CD4-positive, CD25-positive, alpha-beta regulatory T cell (primary cell): ENCODE measurements at regions not wholly inside any gene's neighbourhood (a gene's known extent, or its start where the extent isn't known, plus 50 kb on each side); places are given as distances from the start of the nearest gene placed in this dataset.
"Not testable (repeated sequence)": the region's sequence is repeated elsewhere in the genome, so short reads cannot be mapped to it uniquely, and the experiment has no call there.

ENCODE experiments used
- ATAC-seq, 2 donors: fragments of 150-1000 bp; cut with Tn5 transposase; one replicate each; pipeline ENCODE4 v1.10.0; 2021; ENCODE audit warnings: low read depth in 2 of 2, moderate number of reproducible peaks in 2 of 2, moderate library complexity in 1 of 2
- DNase-seq, 3 donors: peaks; one replicate each; pipeline versions ENCODE4 v3.0.0 to v3.0.0-alpha.2; 2012 to 2022; ENCODE audit warnings: mixed read lengths in 1 of 3
- H3K27ac ChIP-seq: one replicate; pipeline ENCODE4 v1.7.0; 2013; ENCODE audit warnings: mild to moderate bottlenecking, low read length; ENCODE audit not compliant: insufficient read depth, poor library complexity, severe bottlenecking
- H3K27me3 ChIP-seq: one replicate; pipeline ENCODE4 v1.7.0; 2013; ENCODE audit warnings: low read length; ENCODE audit not compliant: control insufficient read depth, insufficient read depth
- H3K36me3 ChIP-seq: one replicate; pipeline ENCODE4 v1.7.0; 2013; ENCODE audit warnings: mild to moderate bottlenecking, low read length, moderate library complexity; ENCODE audit not compliant: control insufficient read depth, insufficient read depth
- H3K4me1 ChIP-seq: 2 replicates; pipeline ENCODE4 v1.7.0; 2013; ENCODE audit warnings: mild to moderate bottlenecking, low read length; ENCODE audit not compliant: insufficient read depth, control insufficient read depth, poor library complexity, severe bottlenecking
- H3K4me3 ChIP-seq: one replicate; pipeline ENCODE4 v1.7.0; 2013; ENCODE audit warnings: low read depth, mild to moderate bottlenecking, low read length, moderate library complexity
- H3K9me3 ChIP-seq, 2 experiments: 1 replicate in 1 of 2; 2 replicates in 1 of 2; pipeline ENCODE4 v1.7.0; 2013; ENCODE audit warnings: low read length in 2 of 2, mild to moderate bottlenecking in 1 of 2, moderate library complexity in 1 of 2; ENCODE audit not compliant: control insufficient read depth in 2 of 2
- H3K27ac Mint-ChIP-seq, 3 donors: one replicate each; pipeline ENCODE4 v1.8.0; 2020 to 2022; ENCODE audit warnings: mild to moderate bottlenecking in 3 of 3, mixed read lengths in 3 of 3, moderate library complexity in 2 of 3
- H3K27me3 Mint-ChIP-seq: one replicate; pipeline ENCODE4 v1.8.0; 2022; ENCODE audit warnings: mild to moderate bottlenecking, mixed read lengths
- H3K36me3 Mint-ChIP-seq: one replicate; pipeline ENCODE4 v1.8.0; 2020; ENCODE audit warnings: mixed read lengths
- H3K4me1 Mint-ChIP-seq, 4 donors: one replicate each; pipeline ENCODE4 v1.8.0; 2020 to 2022; ENCODE audit warnings: mixed read lengths in 4 of 4, mild to moderate bottlenecking in 1 of 4
- H3K4me3 Mint-ChIP-seq, 4 donors: one replicate each; pipeline ENCODE4 v1.8.0; 2020 to 2022; ENCODE audit warnings: mild to moderate bottlenecking in 4 of 4, mixed read lengths in 4 of 4, moderate library complexity in 3 of 4
- H3K9me3 Mint-ChIP-seq, 7 donors: one replicate each; pipeline ENCODE4 v1.8.0; 2020 to 2022; ENCODE audit warnings: mixed read lengths in 7 of 7, mild to moderate bottlenecking in 3 of 7, moderate library complexity in 2 of 7

- H3K4me3 ChIP-seq, result no peak overlapping the region
- H3K4me1 ChIP-seq, result no peaks in the 10 kb centered on the region
- ATAC-seq (no peak), DNase-seq (no peak)
- H3K27ac ChIP-seq, result no peak overlapping the region
- H3K27me3 Mint-ChIP-seq, result no peaks in the 10 kb centered on the region
- H3K36me3 ChIP-seq, result no peaks in the 10 kb centered on the region
- peaks cover 0 to 9% (median 3%) of the 10 kb centered on the region in 7 donors for H3K9me3 Mint-ChIP-seq
- no peaks in the 10 kb centered on the region for H3K4me1 Mint-ChIP-seq
- no peaks in the 10 kb centered on the region for H3K27me3 ChIP-seq
- H3K9me3 ChIP-seq, result no peaks in the 10 kb centered on the region
- H3K36me3 Mint-ChIP-seq, result no peaks in the 10 kb centered on the region
- no peak overlapping the region for H3K27ac Mint-ChIP-seq
- H3K4me3 Mint-ChIP-seq, result no peak overlapping the region
These were observed 510.8 kb downstream of the PLOD2 start for GRCh38 chr3:145650170-145650569.

GRCh38 chr3:145671121-145671520 lies 489.9 kb downstream of the PLOD2 start:
- no peaks in the 10 kb centered on the region for H3K27me3 Mint-ChIP-seq
- H3K36me3 Mint-ChIP-seq, result no peaks in the 10 kb centered on the region
- no peak overlapping the region for H3K4me3 ChIP-seq
- no peaks in the 10 kb centered on the region for H3K4me1 Mint-ChIP-seq
- H3K9me3 Mint-ChIP-seq, result peaks cover 0 to 7% (median 3%) of the 10 kb centered on the region in 7 donors
- DNase-seq, result no peak
- ATAC-seq, result no peak
- H3K36me3 ChIP-seq, result no peaks in the 10 kb centered on the region
- H3K4me1 ChIP-seq, result no peaks in the 10 kb centered on the region
- H3K27me3 ChIP-seq, result no peaks in the 10 kb centered on the region
- no peak overlapping the region for H3K27ac ChIP-seq
- no peaks in the 10 kb centered on the region for H3K9me3 ChIP-seq
- no peak overlapping the region for H3K4me3 Mint-ChIP-seq
- H3K27ac Mint-ChIP-seq, result no peak overlapping the region

GRCh38 chr3:145673838-145674237 lies 487.1 kb downstream of the PLOD2 start:
- no peak overlapping the region for H3K27ac ChIP-seq
- no peaks in the 10 kb centered on the region for H3K27me3 ChIP-seq
- H3K27me3 Mint-ChIP-seq, result no peaks in the 10 kb centered on the region
- no peaks in the 10 kb centered on the region for H3K36me3 Mint-ChIP-seq
- no peak overlapping the region for H3K4me3 ChIP-seq
- no peak overlapping the region for H3K4me3 Mint-ChIP-seq
- H3K36me3 ChIP-seq, result no peaks in the 10 kb centered on the region
- ATAC-seq (no peak), DNase-seq (no peak)
- H3K4me1 ChIP-seq, result no peaks in the 10 kb centered on the region
- no peaks in the 10 kb centered on the region for H3K9me3 ChIP-seq
- H3K9me3 Mint-ChIP-seq, result peaks cover 0 to 7% (median 3%) of the 10 kb centered on the region in 7 donors
- H3K27ac Mint-ChIP-seq, result no peak overlapping the region
- H3K4me1 Mint-ChIP-seq, result no peaks in the 10 kb centered on the region

- Mint-ChIP-seq H3K9me3 (peaks cover 0 to 7% (median 2%) of the 10 kb centered on the region in 7 donors), H3K4me3 (no peak overlapping the region), H3K27ac (no peak overlapping the region), H3K27me3 (no peaks in the 10 kb centered on the region), H3K4me1 (no peaks in the 10 kb centered on the region), H3K36me3 (no peaks in the 10 kb centered on the region)
- no peak for DNase-seq
- Histone ChIP-seq H3K4me1 (no peaks in the 10 kb centered on the region), H3K36me3 (no peaks in the 10 kb centered on the region), H3K9me3 (no peaks in the 10 kb centered on the region), H3K27ac (no peak overlapping the region), H3K4me3 (no peak overlapping the region), H3K27me3 (no peaks in the 10 kb centered on the region)
- no peak for ATAC-seq
These were observed 482.6 kb downstream of the PLOD2 start for GRCh38 chr3:145678401-145678800.

- no peaks in the 10 kb centered on the region for H3K9me3 ChIP-seq
- H3K4me3 ChIP-seq, result no peak overlapping the region
- no peaks in the 10 kb centered on the region for H3K27me3 ChIP-seq
- Mint-ChIP-seq H3K9me3 (peaks cover 0 to 7% (median 2%) of the 10 kb centered on the region in 7 donors), H3K4me1 (no peaks in the 10 kb centered on the region), H3K27me3 (no peaks in the 10 kb centered on the region), H3K27ac (no peak overlapping the region), H3K4me3 (no peak overlapping the region), H3K36me3 (no peaks in the 10 kb centered on the region)
- ATAC-seq (no peak), DNase-seq (no peak)
- no peaks in the 10 kb centered on the region for H3K36me3 ChIP-seq
- H3K4me1 ChIP-seq, result no peaks in the 10 kb centered on the region
- H3K27ac ChIP-seq, result no peak overlapping the region
These were observed 479.8 kb downstream of the PLOD2 start for GRCh38 chr3:145681181-145681580.

- H3K9me3 ChIP-seq, H3K4me3 Mint-ChIP-seq, H3K27ac Mint-ChIP-seq, H3K27me3 ChIP-seq, H3K27me3 Mint-ChIP-seq, H3K4me1 Mint-ChIP-seq, H3K4me1 ChIP-seq, H3K36me3 Mint-ChIP-seq, H3K27ac ChIP-seq, ATAC-seq, H3K4me3 ChIP-seq, H3K36me3 ChIP-seq, DNase-seq, H3K9me3 Mint-ChIP-seq: not testable (repeated sequence)
These were observed 473.0 kb downstream of the PLOD2 start for GRCh38 chr3:145687978-145688377.

- H3K4me1 Mint-ChIP-seq, result no peaks in the 10 kb centered on the region
These were observed 468.2 kb downstream of the PLOD2 start for GRCh38 chr3:145692751-145693150.

GRCh38 chr3:145696011-145696410 lies 465.0 kb downstream of the PLOD2 start:
- H3K27me3 ChIP-seq, result no peaks in the 10 kb centered on the region

More at GRCh38 chr3:145692751-145693150, 468.2 kb downstream of the PLOD2 start:
- ATAC-seq (no peak), DNase-seq (no peak)
- Mint-ChIP-seq H3K27ac (no peak overlapping the region), H3K4me3 (no peak overlapping the region), H3K27me3 (no peaks in the 10 kb centered on the region), H3K9me3 (peaks cover 0 to 5% (median 0%) of the 10 kb centered on the region in 7 donors), H3K36me3 (no peaks in the 10 kb centered on the region)
- Histone ChIP-seq H3K36me3 (no peaks in the 10 kb centered on the region), H3K9me3 (no peaks in the 10 kb centered on the region), H3K4me3 (no peak overlapping the region), H3K27ac (no peak overlapping the region), H3K27me3 (no peaks in the 10 kb centered on the region), H3K4me1 (no peaks in the 10 kb centered on the region)

More at GRCh38 chr3:145696011-145696410, 465.0 kb downstream of the PLOD2 start:
- DNase-seq, result no peak
- H3K4me1 ChIP-seq, result no peaks in the 10 kb centered on the region
- no peaks in the 10 kb centered on the region for H3K36me3 ChIP-seq
- no peak overlapping the region for H3K4me3 ChIP-seq
- Mint-ChIP-seq H3K4me3 (no peak overlapping the region), H3K27me3 (no peaks in the 10 kb centered on the region), H3K36me3 (no peaks in the 10 kb centered on the region), H3K4me1 (no peaks in the 10 kb centered on the region), H3K9me3 (peaks cover 0 to 3% (median 0%) of the 10 kb centered on the region in 7 donors), H3K27ac (no peak overlapping the region)
- H3K27ac ChIP-seq, result no peak overlapping the region
- H3K9me3 ChIP-seq, result no peaks in the 10 kb centered on the region
- ATAC-seq, result no peak
